ENCODE measurements at regions not wholly inside any gene's neighbourhood (a gene's known extent, or its start where the extent isn't known, plus 50 kb on each side); places are given as distances from the start of the nearest gene placed in this dataset.
"Not testable (repeated sequence)": the region's sequence is repeated elsewhere in the genome, so short reads cannot be mapped to it uniquely, and the experiment has no call there.

DNA sequence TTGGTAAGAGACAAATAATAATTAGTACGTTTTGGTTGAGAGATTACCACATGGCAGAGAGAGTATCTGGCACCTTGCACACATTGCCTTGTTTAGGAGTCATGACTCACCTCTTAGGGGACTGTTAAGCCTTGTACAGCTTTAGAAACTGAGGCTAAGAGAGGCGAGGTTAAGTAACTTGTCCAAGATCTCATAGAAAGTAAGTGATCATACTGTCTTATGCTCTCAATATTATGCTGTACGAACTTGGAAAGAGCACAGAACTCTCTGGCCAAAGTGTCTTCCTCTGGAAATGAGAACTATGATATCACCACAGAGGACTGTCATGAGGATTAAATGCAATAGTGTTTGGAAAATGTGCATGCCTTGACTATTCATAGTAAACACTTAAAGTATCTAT is 249.0 kb downstream of the UTRN start:
- no peak for DNase-seq (ENCODE audit: low spot score)

DNA sequence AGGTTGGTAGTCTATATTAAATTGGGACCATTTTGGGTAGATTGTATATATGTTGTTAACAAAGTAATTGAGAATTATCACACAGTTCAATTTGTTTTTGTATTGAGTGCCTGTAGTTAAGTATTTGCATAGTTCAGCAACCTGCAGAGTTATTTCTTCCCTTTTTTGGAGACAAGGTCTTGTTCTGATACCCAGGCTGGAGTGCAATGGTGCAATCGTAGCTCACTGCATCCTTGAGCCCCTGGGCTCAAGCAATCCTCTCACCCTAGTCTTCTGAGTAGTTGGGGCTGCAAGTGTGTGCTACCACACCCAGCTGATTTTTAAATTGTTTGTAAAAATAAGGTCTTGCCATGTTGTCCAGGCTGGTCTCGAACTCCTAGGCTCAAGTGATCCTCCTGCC is 250.5 kb downstream of the UTRN start:
- DNase-seq (ENCODE audit: low spot score) = no peak

DNA sequence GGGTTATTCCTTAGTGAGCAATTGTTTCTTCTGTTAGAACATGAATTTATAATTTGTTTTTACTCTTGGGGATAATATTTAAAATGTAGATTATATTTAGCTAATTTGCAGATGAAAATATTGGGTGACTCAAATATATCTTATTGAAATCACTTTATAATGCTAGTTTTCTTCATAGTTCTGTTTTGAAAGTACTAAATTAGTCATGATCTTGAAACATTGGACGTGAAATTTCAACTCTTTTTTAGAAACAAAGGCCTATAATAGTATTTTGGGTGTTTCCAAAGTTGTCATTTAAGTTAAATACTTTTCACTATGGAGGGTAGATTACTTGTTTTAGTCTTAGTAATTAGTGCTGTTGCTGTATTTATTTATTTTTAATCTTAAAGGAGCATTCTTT is 250.9 kb downstream of the UTRN start:
- DNase-seq (ENCODE audit: low spot score) = no peak

- DNase-seq (ENCODE audit: low spot score) = no peak
These were observed 258.1 kb downstream of the UTRN start for GRCh38 chr6:144543006-144543871.

- DNase-seq (ENCODE audit: low spot score) = no peak
These were observed 259.2 kb downstream of the UTRN start for GRCh38 chr6:144544266-144544830.

DNA sequence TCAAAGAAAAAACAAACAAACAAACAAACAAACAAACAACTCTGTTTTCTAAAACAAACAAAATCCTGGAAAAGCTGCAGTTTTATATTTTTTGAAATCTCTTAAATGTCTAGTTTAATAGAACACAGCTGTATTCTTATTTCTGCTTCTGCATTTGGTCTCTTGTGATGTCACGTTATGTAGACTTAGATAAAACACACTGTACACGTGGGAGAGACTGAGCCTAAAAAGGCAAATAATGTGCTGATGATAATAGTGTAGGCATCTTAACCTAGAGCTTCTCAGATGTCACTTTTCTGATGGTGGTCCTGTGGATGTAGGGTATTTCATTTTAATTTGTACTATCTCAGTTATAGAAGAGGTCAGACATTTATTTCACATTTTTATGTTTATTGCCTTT is 261.7 kb downstream of the UTRN start:
- DNase-seq (ENCODE audit: low spot score) = no peak

GRCh38 chr6:144547409-144547808 is 262.3 kb downstream of the UTRN start:
- no peak for DNase-seq (ENCODE audit: low spot score)

DNA sequence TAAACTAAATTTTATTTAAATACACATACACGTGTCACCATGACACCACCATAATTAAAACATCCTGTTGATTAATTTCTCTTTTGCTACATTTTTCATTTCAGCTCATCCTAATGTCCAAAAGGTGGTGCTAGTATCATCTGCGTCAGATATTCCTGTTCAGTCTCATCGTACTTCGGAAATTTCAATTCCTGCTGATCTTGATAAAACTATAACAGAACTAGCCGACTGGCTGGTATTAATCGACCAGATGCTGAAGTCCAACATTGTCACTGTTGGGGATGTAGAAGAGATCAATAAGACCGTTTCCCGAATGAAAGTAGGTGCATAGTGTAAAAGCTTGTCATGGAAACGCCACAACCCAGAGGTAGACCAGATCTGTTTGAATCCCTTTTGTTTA is 263.4 kb downstream of the UTRN start:
- no peak for DNase-seq (ENCODE audit: low spot score)

DNA sequence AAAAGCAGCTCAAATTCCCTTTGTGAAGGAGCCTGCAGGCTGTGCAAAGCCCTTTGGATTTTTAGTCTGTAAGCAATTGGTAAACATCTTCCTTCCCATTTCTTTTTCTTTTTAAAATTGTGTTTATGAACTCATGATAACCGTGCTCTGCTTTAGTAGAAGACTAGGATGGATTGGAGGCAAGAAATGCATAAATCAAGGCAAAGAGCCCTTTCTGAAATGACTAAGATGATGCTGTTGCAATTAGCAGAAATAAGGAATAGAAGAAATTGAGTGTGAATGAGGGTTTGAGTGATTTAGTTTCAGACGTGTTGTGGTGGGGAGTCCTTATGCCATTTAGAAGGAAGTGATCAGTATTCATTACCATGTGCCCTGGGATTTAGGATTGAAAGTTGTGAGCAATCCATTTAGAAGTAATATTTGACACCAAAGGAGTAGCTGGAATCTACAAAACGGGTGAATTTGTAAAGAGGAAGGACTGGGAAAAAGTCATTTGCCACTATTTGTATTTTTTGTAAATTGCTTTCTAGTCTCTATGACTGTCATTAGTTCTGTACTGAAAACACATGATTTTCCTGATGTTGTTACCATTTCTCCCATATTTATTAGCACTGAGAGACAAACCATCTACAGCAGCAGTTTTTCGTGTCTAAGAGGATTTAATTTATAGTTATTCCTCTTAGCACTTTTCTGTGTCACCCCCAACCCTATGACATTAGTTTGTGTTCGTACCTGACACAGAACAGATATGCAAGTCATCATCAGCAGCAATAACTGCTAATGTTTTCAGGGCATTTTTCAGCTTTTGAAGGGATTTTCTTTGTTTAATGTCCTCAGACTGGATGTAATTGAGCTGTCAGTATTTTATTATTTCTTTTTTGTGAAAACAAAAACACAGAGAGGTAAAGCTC is 265.0 kb downstream of the UTRN start:
- no peak for DNase-seq (ENCODE audit: low spot score)

GRCh38 chr6:144551339-144551738 is 266.2 kb downstream of the UTRN start:
- no peak for DNase-seq (ENCODE audit: low spot score)

GRCh38 chr6:144555066-144555465 is 269.9 kb downstream of the UTRN start:
- DNase-seq (ENCODE audit: low spot score) = no peak

- no peak for DNase-seq (ENCODE audit: low spot score)
These were observed 274.9 kb downstream of the UTRN start for GRCh38 chr6:144559865-144560593.

GRCh38 chr6:144561455-144562043 is 276.4 kb downstream of the UTRN start:
- DNase-seq (ENCODE audit: low spot score) = no peak

DNA sequence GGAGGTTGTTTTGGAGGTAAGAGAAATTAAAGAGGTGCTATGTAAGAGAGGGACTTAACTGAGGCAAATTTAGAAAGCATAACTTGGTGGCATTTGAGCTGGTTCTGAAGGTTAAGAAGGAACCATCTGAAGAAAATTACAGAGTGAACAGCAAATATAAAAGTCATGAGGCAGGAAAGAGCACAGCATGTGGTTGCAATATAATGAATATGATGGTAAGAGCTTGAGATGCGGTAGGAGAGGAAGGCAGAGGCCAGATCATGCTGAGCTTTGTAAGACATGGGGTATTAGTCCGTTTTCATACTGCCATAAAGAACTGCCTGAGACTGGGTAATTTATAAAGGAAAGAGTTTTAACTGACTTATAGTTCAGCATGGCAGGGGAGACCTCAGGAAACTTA is 279.1 kb downstream of the UTRN start:
- no peak for DNase-seq (ENCODE audit: low spot score)

- DNase-seq (ENCODE audit: low spot score) = no peak
These were observed 281.9 kb downstream of the UTRN start for GRCh38 chr6:144566868-144567615.

DNA sequence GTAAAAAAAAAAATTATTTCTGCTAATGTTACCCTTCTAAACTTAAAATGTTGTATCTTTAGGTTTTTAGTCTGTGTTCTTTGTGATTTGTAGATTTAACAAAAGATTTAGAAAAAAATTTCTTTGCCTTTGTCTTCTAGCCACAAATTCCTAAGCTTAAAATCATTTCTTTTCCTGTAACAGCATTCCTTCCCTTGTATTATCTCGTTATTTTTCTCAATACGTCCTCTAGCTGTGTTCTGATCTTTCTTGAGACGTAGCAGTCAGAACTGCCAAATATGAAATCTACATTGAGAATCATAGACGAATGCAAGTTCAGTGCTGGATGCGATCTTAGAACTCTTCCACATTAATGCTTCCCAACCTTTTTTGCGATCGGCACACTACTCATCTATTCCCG is 283.1 kb downstream of the UTRN start:
- DNase-seq (ENCODE audit: low spot score) = no peak

DNA sequence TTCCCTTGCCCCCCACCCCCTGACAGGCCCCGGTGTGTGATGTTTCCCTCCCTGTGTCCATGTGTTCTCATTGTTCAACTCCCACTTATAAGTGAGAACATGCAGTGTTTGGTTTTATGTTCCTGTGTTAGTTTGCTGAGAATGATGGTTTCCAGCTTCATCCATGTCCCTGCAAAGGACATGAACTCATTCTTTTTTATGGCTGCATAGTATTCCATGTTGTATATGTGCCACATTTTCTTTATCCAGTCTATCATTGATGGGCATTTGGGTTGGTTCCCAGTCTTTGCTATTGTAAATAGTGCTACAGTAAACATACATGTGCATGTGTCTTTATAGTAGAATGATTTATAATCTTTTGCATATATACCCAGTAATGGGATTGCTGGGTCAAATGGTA is 287.4 kb downstream of the UTRN start:
- DNase-seq (ENCODE audit: low spot score) = not testable (repeated sequence)

DNA sequence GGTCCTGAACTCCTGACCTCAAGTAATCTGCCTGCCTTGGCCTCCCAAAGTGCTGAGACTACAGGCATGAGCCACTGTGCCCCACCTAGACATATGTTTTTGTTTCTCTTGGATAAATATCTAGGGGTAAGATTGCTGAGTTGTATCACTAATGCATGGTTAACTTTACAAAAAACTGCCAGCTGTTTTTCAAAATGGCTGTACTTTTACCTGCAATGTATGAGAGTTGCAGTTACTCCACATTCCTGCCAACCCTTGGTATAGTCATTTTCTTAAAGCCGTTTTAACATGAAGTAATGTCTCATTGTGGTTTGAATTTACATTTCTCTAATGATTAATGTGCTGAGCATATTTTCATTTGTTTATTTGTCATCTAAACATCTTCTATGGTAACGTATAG is 289.7 kb downstream of the UTRN start:
- no peak for DNase-seq (ENCODE audit: low spot score)

GRCh38 chr6:144575327-144575726 is 290.2 kb downstream of the UTRN start:
- DNase-seq (ENCODE audit: low spot score) = no peak

- no peak for DNase-seq (ENCODE audit: low spot score)
These were observed 291.7 kb downstream of the UTRN start for GRCh38 chr6:144576871-144577270.
